Colonic mucosa (tissue), 4 donors: ENCODE measurements at regions not wholly inside any gene's neighbourhood (a gene's known extent, or its start where the extent isn't known, plus 50 kb on each side); places are given as distances from the start of the nearest gene placed in this dataset.
"Not testable (repeated sequence)": the region's sequence is repeated elsewhere in the genome, so short reads cannot be mapped to it uniquely, and the experiment has no call there.

Source experiments
- DNase-seq: peaks from one replicate; pipeline ENCODE4 v3.0.0-alpha.2; 2020
- H3K27ac ChIP-seq: fragments of 200-600 bp; one replicate; pipeline ENCODE4 v1.8.0; 2021
- H3K27me3 ChIP-seq: fragments of 200-600 bp; one replicate; pipeline ENCODE4 v1.8.0; 2021
- H3K36me3 ChIP-seq: fragments of 200-600 bp; one replicate; pipeline ENCODE4 v1.8.0; 2021
- H3K4me1 ChIP-seq: fragments of 200-600 bp; one replicate; pipeline ENCODE4 v1.8.0; 2021; ENCODE audit warnings: mild to moderate bottlenecking
- H3K4me3 ChIP-seq: fragments of 200-600 bp; one replicate; pipeline ENCODE4 v1.8.0; 2021
- H3K9ac ChIP-seq, 2 donors: one replicate each; pipeline ENCODE4 v1.7.0; 2013; ENCODE audit warnings: control low read depth in 2 of 2, low read depth in 2 of 2, low read length in 2 of 2
- H3K9me3 ChIP-seq: fragments of 200-600 bp; one replicate; pipeline ENCODE4 v1.8.0; 2021
- CTCF ChIP-seq: fragments of 200-600 bp; IDR thresholded peaks from one replicate; pipeline ENCODE4 v1.8.0; 2022; ENCODE audit warnings: antibody characterized with exemption, mild to moderate bottlenecking
- intact Hi-C: fragments of 100-400 bp; cut with DNase I; formaldehyde crosslinking; loops from one replicate; pipeline ENCODE4 v1.14.1; 2022
- donor health status: healthy.
- donor health status: DM: no; HTN: no; CAD: no.
- donor health status: DM: no; HTN: no; CAD: no.

- Histone ChIP-seq H3K9me3 (no peaks in the 10 kb centered on the region), H3K9ac (no peak overlapping the region), H3K4me1 (no peaks in the 10 kb centered on the region), H3K27ac (no peak overlapping the region), H3K36me3 (no peaks in the 10 kb centered on the region), H3K4me3 (no peak overlapping the region), H3K27me3 (no peaks in the 10 kb centered on the region)
- intact Hi-C loops = no loop called here
- TF ChIP-seq CTCF = no peak
- DNase-seq = no peak
Observed at GRCh38 chr7:15128716-15129115, 226.2 kb upstream of the DGKB start.

- H3K36me3 ChIP-seq, H3K27ac ChIP-seq, intact Hi-C loops, H3K4me1 ChIP-seq, DNase-seq, H3K27me3 ChIP-seq, H3K9me3 ChIP-seq, H3K4me3 ChIP-seq, H3K9ac ChIP-seq: not testable (repeated sequence)
Observed at GRCh38 chr7:15126653-15127052, 224.1 kb upstream of the DGKB start.

- no peaks in the 10 kb centered on the region for H3K36me3 ChIP-seq
- no peak for DNase-seq
- no peak for TF ChIP-seq CTCF
- no peak overlapping the region for H3K4me3 ChIP-seq
- no peak overlapping the region for H3K27ac ChIP-seq
- intact Hi-C loops = no loop called here
- H3K9ac ChIP-seq = no peak overlapping the region
- no peaks in the 10 kb centered on the region for H3K9me3 ChIP-seq
- no peaks in the 10 kb centered on the region for H3K4me1 ChIP-seq
- no peaks in the 10 kb centered on the region for H3K27me3 ChIP-seq
Observed at GRCh38 chr7:15123901-15124300, 221.3 kb upstream of the DGKB start.

GRCh38 chr7:15113752-15114151 lies 211.2 kb upstream of the DGKB start:
- no peak overlapping the region for H3K27ac ChIP-seq

GRCh38 chr7:15105711-15106110 lies 203.2 kb upstream of the DGKB start:
- Histone ChIP-seq H3K4me3 (no peak overlapping the region), H3K36me3 (no peaks in the 10 kb centered on the region), H3K9ac (no peak overlapping the region), H3K9me3 (no peaks in the 10 kb centered on the region), H3K27ac (no peak overlapping the region), H3K4me1 (no peaks in the 10 kb centered on the region), H3K27me3 (no peaks in the 10 kb centered on the region)
- no peak for DNase-seq
- intact Hi-C loops = no loop called here
- TF ChIP-seq CTCF = no peak

More at GRCh38 chr7:15113752-15114151, 211.2 kb upstream of the DGKB start:
- no peaks in the 10 kb centered on the region for H3K9me3 ChIP-seq
- H3K27me3 ChIP-seq = no peaks in the 10 kb centered on the region
- no peak overlapping the region for H3K9ac ChIP-seq
- H3K4me1 ChIP-seq = no peaks in the 10 kb centered on the region
- DNase-seq = no peak
- intact Hi-C loops = no loop called here
- no peak overlapping the region for H3K4me3 ChIP-seq
- no peak for TF ChIP-seq CTCF
- H3K36me3 ChIP-seq = no peaks in the 10 kb centered on the region

- Histone ChIP-seq H3K9ac (no peak overlapping the region), H3K9me3 (no peaks in the 10 kb centered on the region), H3K4me1 (no peaks in the 10 kb centered on the region), H3K27me3 (no peaks in the 10 kb centered on the region), H3K36me3 (no peaks in the 10 kb centered on the region), H3K4me3 (no peak overlapping the region), H3K27ac (no peak overlapping the region)
- TF ChIP-seq CTCF = no peak
- DNase-seq = no peak
- intact Hi-C loops = no loop called here
Observed at GRCh38 chr7:15104411-15105092, 202.0 kb upstream of the DGKB start.
